ENCODE measurements at regions not wholly inside any gene's neighbourhood (a gene's known extent, or its start where the extent isn't known, plus 50 kb on each side); places are given as distances from the start of the nearest gene placed in this dataset.

GRCh38 chr13:39894586-39894985 lies 239.1 kb downstream of the COG6 start:
- no peak for DNase-seq
- Histone ChIP-seq H3K36me3 (replicated peaks; ENCODE audit: control insufficient read depth, insufficient read depth, low read length) (no peaks in the 10 kb centered on the region), H3K27me3 (ENCODE audit: control insufficient read depth, insufficient read depth, low read length) (no peaks in the 10 kb centered on the region), H3K4me3 (ENCODE audit: insufficient read depth, low read depth, low read length) (no peak overlapping the region)

- Histone ChIP-seq H3K4me3 (ENCODE audit: insufficient read depth, low read depth, low read length) (no peak overlapping the region), H3K27me3 (ENCODE audit: control insufficient read depth, insufficient read depth, low read length) (no peaks in the 10 kb centered on the region), H3K36me3 (replicated peaks; ENCODE audit: control insufficient read depth, insufficient read depth, low read length) (no peaks in the 10 kb centered on the region)
- DNase-seq = no peak
Measured at GRCh38 chr13:39895254-39895653, 239.8 kb downstream of the COG6 start.

GRCh38 chr13:39897636-39898035 lies 242.2 kb downstream of the COG6 start:
- no peak for DNase-seq
- Histone ChIP-seq H3K4me3 (ENCODE audit: insufficient read depth, low read depth, low read length) (no peak overlapping the region), H3K27me3 (ENCODE audit: control insufficient read depth, insufficient read depth, low read length) (no peaks in the 10 kb centered on the region), H3K36me3 (replicated peaks; ENCODE audit: control insufficient read depth, insufficient read depth, low read length) (no peaks in the 10 kb centered on the region)

GRCh38 chr13:39900106-39900750 lies 244.8 kb downstream of the COG6 start:
- no peak for DNase-seq
- Histone ChIP-seq H3K36me3 (replicated peaks; ENCODE audit: control insufficient read depth, insufficient read depth, low read length) (no peaks in the 10 kb centered on the region), H3K4me3 (ENCODE audit: insufficient read depth, low read depth, low read length) (no peak overlapping the region)

GRCh38 chr13:39904959-39905358 lies 249.5 kb downstream of the COG6 start:
- no peaks in the 10 kb centered on the region for H3K36me3 ChIP-seq (replicated peaks; ENCODE audit: control insufficient read depth, insufficient read depth, low read length)
- no peaks in the 10 kb centered on the region for H3K27me3 ChIP-seq (ENCODE audit: control insufficient read depth, insufficient read depth, low read length)
- H3K4me3 ChIP-seq (ENCODE audit: insufficient read depth, low read depth, low read length) = no peak overlapping the region
- DNase-seq = no peak

More at GRCh38 chr13:39900106-39900750, 244.8 kb downstream of the COG6 start:
- no peaks in the 10 kb centered on the region for H3K27me3 ChIP-seq (ENCODE audit: control insufficient read depth, insufficient read depth, low read length)

GRCh38 chr13:39909634-39910033 lies 254.2 kb downstream of the COG6 start:
- no peak for DNase-seq
- Histone ChIP-seq H3K27me3 (ENCODE audit: control insufficient read depth, insufficient read depth, low read length) (no peaks in the 10 kb centered on the region), H3K4me3 (ENCODE audit: insufficient read depth, low read depth, low read length) (no peak overlapping the region)

DNA sequence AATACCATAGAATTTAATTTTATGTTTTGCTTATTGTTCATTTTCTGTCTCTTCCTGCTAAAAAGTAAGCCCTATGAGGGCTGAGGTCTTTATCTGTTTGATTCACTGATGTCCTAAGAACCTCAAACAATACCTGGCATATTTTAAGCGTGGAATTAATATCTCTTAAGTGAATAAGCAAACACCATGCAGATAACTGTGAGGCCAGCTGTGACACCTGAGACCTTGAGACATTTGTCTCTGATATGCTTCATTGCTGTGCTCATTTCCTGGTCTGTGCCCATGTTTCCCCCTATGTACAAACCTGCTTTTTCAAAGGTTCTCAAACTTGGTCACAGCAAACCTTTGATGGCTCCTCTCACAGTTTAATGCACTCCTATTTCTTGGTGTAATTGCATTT lies 254.6 kb downstream of the COG6 start:
- no peak overlapping the region for H3K4me3 ChIP-seq (ENCODE audit: insufficient read depth, low read depth, low read length)
- no peaks in the 10 kb centered on the region for H3K27me3 ChIP-seq (ENCODE audit: control insufficient read depth, insufficient read depth, low read length)
- H3K36me3 ChIP-seq (replicated peaks; ENCODE audit: control insufficient read depth, insufficient read depth, low read length) = no peaks in the 10 kb centered on the region
- no peak for DNase-seq

More at GRCh38 chr13:39909634-39910033, 254.2 kb downstream of the COG6 start:
- no peaks in the 10 kb centered on the region for H3K36me3 ChIP-seq (replicated peaks; ENCODE audit: control insufficient read depth, insufficient read depth, low read length)

DNA sequence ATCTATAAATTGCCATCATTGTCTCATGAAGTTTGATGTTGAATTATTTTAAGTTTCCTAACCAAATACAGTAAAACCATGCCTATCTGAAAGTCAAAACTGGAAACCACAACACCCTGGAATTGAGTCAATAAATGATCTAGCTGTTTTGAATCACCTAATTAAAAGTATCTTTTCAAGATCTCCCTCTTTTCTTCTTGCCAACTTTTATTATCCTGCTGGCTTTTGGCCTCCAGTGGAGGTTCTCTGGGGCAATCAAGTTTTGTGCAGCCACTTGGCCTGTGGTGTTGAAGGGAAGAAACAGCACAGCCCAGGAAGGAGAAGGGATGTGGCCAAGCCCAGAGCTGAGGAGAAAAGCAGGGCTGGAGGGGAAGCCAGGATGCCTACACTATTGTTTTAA lies 255.4 kb downstream of the COG6 start:
- Histone ChIP-seq H3K4me3 (ENCODE audit: insufficient read depth, low read depth, low read length) (no peak overlapping the region), H3K27me3 (ENCODE audit: control insufficient read depth, insufficient read depth, low read length) (no peaks in the 10 kb centered on the region), H3K36me3 (replicated peaks; ENCODE audit: control insufficient read depth, insufficient read depth, low read length) (no peaks in the 10 kb centered on the region)
- no peak for DNase-seq

- H3K4me3 ChIP-seq (ENCODE audit: insufficient read depth, low read depth, low read length) = no peak overlapping the region
- H3K27me3 ChIP-seq (ENCODE audit: control insufficient read depth, insufficient read depth, low read length) = no peaks in the 10 kb centered on the region
- no peak for DNase-seq
Measured at GRCh38 chr13:39913339-39913738, 257.9 kb downstream of the COG6 start.

DNA sequence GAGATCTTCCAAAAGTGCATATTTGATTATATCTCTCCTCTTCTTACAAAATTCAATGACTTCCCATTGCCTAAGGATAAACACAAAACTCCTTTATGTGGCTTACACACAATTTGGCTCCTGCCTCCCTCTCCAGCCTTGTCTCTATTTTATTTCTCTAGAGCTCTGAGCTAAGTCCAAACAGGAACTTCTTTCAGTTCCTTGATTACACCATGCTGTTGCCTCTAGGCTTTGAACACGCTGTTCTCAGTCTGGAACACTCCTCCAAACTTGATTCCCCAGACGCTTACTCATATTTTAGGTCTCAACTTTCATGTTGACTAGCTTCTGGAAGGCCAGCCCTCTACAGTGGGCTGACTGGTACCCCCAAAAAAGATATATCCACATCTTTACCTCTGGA lies 258.5 kb downstream of the COG6 start:
- DNase-seq = no peak
- H3K27me3 ChIP-seq (ENCODE audit: control insufficient read depth, insufficient read depth, low read length) = no peaks in the 10 kb centered on the region
- no peak overlapping the region for H3K4me3 ChIP-seq (ENCODE audit: insufficient read depth, low read depth, low read length)
- no peaks in the 10 kb centered on the region for H3K36me3 ChIP-seq (replicated peaks; ENCODE audit: control insufficient read depth, insufficient read depth, low read length)

More at GRCh38 chr13:39913339-39913738, 257.9 kb downstream of the COG6 start:
- H3K36me3 ChIP-seq (replicated peaks; ENCODE audit: control insufficient read depth, insufficient read depth, low read length) = no peaks in the 10 kb centered on the region

DNA sequence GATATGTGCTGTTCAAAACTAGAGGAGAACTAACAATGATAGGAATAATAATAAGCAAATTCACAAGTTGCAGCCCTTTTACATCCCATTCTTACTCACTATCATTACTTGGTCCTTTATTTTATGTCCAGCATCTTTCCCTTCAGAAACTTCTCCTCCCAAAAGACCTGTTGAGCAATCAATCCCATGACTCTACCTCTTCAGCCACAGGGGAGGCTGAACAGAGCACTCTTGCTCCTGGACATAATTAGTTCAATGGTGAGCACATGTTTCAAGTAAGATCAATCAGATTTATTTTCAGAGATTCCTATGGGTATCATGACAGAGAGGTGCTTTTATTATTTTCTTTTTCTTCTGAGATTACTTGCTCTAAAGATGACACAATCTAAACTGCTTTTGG lies 260.0 kb downstream of the COG6 start:
- no peak for DNase-seq

GRCh38 chr13:39916330-39916729 lies 260.9 kb downstream of the COG6 start:
- H3K27me3 ChIP-seq (ENCODE audit: control insufficient read depth, insufficient read depth, low read length) = no peaks in the 10 kb centered on the region
- no peak for DNase-seq
- H3K4me3 ChIP-seq (ENCODE audit: insufficient read depth, low read depth, low read length) = no peak overlapping the region
- no peaks in the 10 kb centered on the region for H3K36me3 ChIP-seq (replicated peaks; ENCODE audit: control insufficient read depth, insufficient read depth, low read length)

More for the DNA sequence above, 260.0 kb downstream of the COG6 start:
- Histone ChIP-seq H3K27me3 (ENCODE audit: control insufficient read depth, insufficient read depth, low read length) (no peaks in the 10 kb centered on the region), H3K36me3 (replicated peaks; ENCODE audit: control insufficient read depth, insufficient read depth, low read length) (no peaks in the 10 kb centered on the region), H3K4me3 (ENCODE audit: insufficient read depth, low read depth, low read length) (no peak overlapping the region)

- Histone ChIP-seq H3K27me3 (ENCODE audit: control insufficient read depth, insufficient read depth, low read length) (no peaks in the 10 kb centered on the region), H3K36me3 (replicated peaks; ENCODE audit: control insufficient read depth, insufficient read depth, low read length) (no peaks in the 10 kb centered on the region), H3K4me3 (ENCODE audit: insufficient read depth, low read depth, low read length) (no peak overlapping the region)
- DNase-seq = no peak
Measured at GRCh38 chr13:39918620-39919236, 263.3 kb downstream of the COG6 start.

DNA sequence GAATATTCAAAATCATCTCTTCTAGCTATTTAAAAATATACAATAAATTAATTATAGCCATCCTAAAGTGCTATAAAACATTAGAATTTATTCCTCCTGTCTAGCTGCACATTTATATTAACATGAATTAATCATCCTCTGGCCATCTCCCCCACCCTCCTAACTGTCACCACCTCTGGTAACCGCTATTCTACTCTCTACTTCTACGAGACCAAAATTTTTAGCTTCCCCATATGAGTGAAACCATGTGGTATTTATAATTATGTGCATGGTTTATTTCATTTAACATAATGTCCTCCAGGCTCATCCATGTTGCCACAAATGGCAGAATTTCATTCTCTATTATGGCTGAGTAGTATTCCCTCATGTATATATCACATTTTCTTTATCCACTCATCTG lies 265.2 kb downstream of the COG6 start:
- no peaks in the 10 kb centered on the region for H3K36me3 ChIP-seq (replicated peaks; ENCODE audit: control insufficient read depth, insufficient read depth, low read length)
- H3K4me3 ChIP-seq (ENCODE audit: insufficient read depth, low read depth, low read length) = no peak overlapping the region
- no peak for DNase-seq
- no peaks in the 10 kb centered on the region for H3K27me3 ChIP-seq (ENCODE audit: control insufficient read depth, insufficient read depth, low read length)

DNA sequence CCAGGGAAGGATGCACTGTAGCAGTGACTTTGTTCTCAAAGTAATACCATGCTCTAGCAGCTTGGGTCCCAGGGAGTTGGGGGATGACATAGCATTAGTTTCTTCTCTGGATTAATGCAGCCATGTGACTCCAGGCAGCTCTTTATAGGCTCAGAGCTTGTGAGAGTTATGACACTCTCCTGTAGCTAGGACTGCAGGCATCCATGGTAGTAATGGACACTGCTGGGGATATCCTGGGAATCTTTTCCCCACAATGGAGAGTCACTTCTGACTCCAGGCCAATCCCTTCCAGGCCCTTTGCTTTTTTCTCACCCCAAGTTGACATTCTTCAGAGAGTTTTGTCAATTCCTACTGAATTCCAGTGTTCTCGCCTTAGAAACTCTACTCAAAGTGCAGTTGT lies 270.9 kb downstream of the COG6 start:
- no peak for DNase-seq
- Histone ChIP-seq H3K4me3 (ENCODE audit: insufficient read depth, low read depth, low read length) (no peak overlapping the region), H3K27me3 (ENCODE audit: control insufficient read depth, insufficient read depth, low read length) (no peaks in the 10 kb centered on the region), H3K36me3 (replicated peaks; ENCODE audit: control insufficient read depth, insufficient read depth, low read length) (no peaks in the 10 kb centered on the region)
